Epithelial cell of esophagus (primary cell): ENCODE measurements at regions not wholly inside any gene's neighbourhood (a gene's known extent, or its start where the extent isn't known, plus 50 kb on each side); places are given as distances from the start of the nearest gene placed in this dataset.

ENCODE experiments used
- DNase-seq: peaks from one replicate; pipeline ENCODE4 v3.0.0; 2010; ENCODE audit warnings: low read depth
- H3K4me3 ChIP-seq: 2 replicates; pipeline ENCODE4 v1.5.1; 2011; ENCODE audit warnings: mild to moderate bottlenecking, low read length, control low read depth
- TF ChIP-seq, protein P1 (sequence below): IDR thresholded peaks from 2 replicates; pipeline ENCODE4 v1.5.1; 2011; ENCODE audit warnings: low read depth, mild to moderate bottlenecking, low read length, control low read depth, inconsistent platforms; ENCODE audit not compliant: insufficient read depth; ENCODE audit errors: missing control alignments

DNA sequence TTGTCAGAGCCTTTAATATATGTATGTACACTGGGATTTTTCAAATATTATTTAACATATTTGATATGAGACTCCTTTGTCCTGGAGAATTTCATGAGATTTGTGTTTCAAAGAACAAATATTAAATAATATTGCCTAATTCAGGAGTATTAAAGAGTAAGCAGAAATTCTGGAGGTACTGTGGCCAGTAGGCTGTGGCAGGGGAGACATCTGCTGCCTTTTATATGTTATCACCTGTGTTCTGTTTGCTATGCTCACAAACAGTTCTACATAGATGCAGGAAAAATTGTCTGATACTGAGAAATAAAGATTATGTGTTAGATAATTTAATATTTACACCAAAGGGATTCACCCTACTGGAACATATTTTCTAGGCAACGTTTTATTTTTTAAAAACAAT lies 395.4 kb upstream of the SLC35B3 start:
- no peak overlapping the region for H3K4me3 ChIP-seq
- TF ChIP-seq, protein P1, sequence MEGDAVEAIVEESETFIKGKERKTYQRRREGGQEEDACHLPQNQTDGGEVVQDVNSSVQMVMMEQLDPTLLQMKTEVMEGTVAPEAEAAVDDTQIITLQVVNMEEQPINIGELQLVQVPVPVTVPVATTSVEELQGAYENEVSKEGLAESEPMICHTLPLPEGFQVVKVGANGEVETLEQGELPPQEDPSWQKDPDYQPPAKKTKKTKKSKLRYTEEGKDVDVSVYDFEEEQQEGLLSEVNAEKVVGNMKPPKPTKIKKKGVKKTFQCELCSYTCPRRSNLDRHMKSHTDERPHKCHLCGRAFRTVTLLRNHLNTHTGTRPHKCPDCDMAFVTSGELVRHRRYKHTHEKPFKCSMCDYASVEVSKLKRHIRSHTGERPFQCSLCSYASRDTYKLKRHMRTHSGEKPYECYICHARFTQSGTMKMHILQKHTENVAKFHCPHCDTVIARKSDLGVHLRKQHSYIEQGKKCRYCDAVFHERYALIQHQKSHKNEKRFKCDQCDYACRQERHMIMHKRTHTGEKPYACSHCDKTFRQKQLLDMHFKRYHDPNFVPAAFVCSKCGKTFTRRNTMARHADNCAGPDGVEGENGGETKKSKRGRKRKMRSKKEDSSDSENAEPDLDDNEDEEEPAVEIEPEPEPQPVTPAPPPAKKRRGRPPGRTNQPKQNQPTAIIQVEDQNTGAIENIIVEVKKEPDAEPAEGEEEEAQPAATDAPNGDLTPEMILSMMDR, result no peak
- DNase-seq, result no peak

DNA sequence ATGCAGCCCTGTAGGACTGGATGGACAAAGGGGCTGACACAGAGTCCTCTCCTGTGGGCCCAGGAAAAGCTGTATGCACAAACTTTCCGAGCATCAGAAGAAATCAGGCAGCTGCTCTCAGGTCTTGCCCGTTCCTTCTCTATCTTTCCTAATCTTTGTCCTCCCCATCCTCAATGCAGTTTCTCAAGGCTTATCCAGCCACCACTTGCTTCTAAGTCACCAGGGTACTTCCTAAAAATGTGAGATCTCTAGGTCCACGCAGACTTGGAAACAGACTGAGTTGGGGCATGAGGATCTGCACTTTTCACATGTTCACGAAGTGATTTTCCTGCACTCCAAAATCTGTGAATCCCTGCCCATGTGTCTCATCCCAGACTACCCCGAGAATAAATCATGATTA lies 394.5 kb upstream of the SLC35B3 start:
- TF ChIP-seq, protein P1, result no peak
- H3K4me3 ChIP-seq, result no peak overlapping the region
- DNase-seq, result no peak

DNA sequence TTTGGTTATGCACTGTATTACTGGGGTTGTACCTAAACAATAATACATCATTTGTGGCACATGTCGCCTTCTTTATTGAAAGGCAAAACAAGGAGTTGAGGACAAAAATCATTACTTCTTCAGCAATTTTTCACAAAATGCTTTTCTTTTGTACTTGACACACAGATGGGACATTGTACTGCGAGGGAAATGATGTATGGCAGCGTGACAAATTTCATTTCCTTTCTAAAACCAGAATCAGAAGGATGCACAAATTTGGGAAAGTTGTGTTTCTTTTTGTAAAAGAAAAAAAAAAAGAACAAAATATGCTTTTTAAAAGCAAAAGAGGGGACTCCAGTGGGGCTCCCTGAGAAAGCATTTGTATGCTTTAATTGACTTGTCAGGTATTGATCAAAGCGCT lies 394.0 kb upstream of the SLC35B3 start:
- no peak overlapping the region for H3K4me3 ChIP-seq
- DNase-seq, result no peak
- TF ChIP-seq, protein P1, result no peak

DNA sequence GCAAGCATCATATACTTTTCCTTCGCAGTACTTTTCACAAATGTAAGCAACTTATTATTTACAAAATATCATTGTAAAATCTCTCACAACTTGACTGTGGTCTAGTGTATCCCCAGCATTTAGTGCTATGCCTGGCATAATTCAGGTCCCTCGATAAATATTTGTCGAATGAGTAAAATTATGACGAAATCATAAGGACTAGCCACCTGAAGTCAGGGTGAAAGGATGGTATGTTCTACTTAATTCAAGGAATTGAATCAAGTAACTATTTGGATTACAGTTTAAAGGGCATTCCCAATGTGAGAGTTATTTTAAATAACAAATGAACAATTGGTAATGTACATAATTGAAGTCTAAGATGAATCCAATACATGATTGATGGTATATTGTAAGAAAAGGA lies 393.0 kb upstream of the SLC35B3 start:
- TF ChIP-seq, protein P1, result no peak
- no peak for DNase-seq

DNA sequence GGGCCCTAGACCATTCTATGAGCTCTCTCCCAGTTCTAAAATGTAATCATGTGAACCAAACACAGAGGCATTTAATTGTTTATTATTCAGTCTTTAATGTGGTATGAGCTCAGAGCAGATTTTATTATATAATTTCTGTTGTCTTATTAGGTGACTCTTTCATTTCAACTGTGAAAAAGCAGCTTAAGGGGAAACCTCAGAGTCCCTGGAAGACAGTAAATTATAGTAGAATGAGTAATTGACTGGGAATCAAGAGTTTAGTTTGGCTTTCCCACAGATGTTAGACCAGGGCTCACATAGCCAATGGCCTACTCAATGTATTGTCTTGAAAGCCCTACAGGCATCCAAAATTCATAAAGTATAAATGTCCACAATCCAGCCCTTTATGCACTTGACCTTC lies 390.4 kb upstream of the SLC35B3 start:
- H3K4me3 ChIP-seq, result no peak overlapping the region
- TF ChIP-seq, protein P1, result no peak
- no peak for DNase-seq

More for the DNA sequence above, 393.0 kb upstream of the SLC35B3 start:
- H3K4me3 ChIP-seq, result no peak overlapping the region

DNA sequence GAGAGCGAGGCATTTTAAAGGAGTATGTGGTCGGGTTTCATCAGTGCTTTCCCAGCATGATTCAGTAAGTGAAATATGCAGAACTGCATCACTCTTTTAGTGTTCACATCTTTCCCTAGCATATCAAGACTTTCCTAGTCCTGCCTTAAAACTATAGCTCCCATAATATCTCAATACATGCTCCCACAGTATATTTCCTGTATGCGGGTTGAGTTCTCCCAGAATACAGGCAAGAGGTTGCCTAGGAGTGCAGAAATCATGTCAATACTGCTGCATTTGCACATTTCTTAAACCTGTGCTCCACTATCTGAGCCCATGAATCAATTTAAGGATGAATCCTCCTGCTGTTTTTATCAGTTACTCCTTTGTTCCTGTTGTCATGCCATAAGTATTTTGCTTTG lies 386.6 kb upstream of the SLC35B3 start:
- peak; percentile 41 for DNase-seq
- TF ChIP-seq, protein P1, result no peak
- H3K4me3 ChIP-seq, result no peak overlapping the region

DNA sequence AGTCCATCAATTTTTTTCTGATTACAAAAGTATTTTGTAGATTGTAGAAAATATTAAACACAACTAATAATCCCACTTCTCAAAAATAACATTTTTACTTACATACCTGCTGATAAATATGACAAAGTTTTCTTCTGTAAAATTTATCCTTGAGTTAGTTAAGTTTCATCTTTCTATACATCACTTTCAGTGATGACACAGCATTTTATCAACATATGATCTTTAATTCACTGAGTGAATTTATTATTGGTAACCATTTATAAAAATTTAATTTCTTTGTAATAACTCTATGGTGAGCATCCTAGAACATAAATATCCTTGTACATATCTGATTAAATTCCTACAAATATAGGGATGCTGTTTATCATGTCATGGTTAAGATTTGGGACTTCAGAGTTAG lies 385.0 kb upstream of the SLC35B3 start:
- H3K4me3 ChIP-seq, result no peak overlapping the region
- TF ChIP-seq, protein P1, result no peak
- no peak for DNase-seq
